ENCODE measurements at regions not wholly inside any gene's neighbourhood (a gene's known extent, or its start where the extent isn't known, plus 50 kb on each side); places are given as distances from the start of the nearest gene placed in this dataset.

- Mint-ChIP-seq H3K4me3 (ENCODE audit: unreplicated experiment) (no peak overlapping the region), H3K27me3 (ENCODE audit: unreplicated experiment) (no peaks in the 10 kb centered on the region), H3K9me3 (ENCODE audit: unreplicated experiment) (no peaks in the 10 kb centered on the region), H3K4me1 (ENCODE audit: low read depth, unreplicated experiment) (no peaks in the 10 kb centered on the region), H3K36me3 (ENCODE audit: unreplicated experiment) (no peaks in the 10 kb centered on the region), H3K27ac (ENCODE audit: unreplicated experiment) (no peak overlapping the region)
- no peak for DNase-seq
- no peak for TF ChIP-seq CTCF (IDR thresholded peaks at IDR 0.05; ENCODE audit: partially characterized antibody, unreplicated experiment)
Observed at GRCh38 chrX:128250621-128251020, 198.4 kb upstream of the ACTRT1 start.

DNA sequence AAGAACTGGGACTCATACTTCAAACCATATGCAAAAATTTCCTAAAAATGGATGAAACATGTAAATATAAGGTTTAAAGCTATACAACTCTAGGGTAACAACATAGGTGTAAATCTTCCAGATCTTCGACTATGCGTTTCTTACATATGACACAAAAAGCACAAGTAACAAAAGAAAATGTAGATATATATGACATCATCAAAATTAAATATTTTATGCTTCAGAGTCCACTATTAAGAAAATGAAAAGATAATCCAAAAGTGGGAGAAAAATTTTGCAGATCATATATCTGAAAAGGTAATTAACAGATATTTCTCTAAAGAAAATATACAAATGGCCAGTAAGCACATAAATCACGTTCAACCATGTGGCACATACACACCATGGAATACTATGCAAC, 164.2 kb upstream of the ACTRT1 start:
- no peak for DNase-seq
- no peak for TF ChIP-seq CTCF (IDR thresholded peaks at IDR 0.05; ENCODE audit: partially characterized antibody, unreplicated experiment)
- Mint-ChIP-seq H3K4me1 (ENCODE audit: low read depth, unreplicated experiment) (no peaks in the 10 kb centered on the region), H3K9me3 (ENCODE audit: unreplicated experiment) (no peaks in the 10 kb centered on the region), H3K27me3 (ENCODE audit: unreplicated experiment) (no peaks in the 10 kb centered on the region), H3K36me3 (ENCODE audit: unreplicated experiment) (no peaks in the 10 kb centered on the region), H3K27ac (ENCODE audit: unreplicated experiment) (no peak overlapping the region), H3K4me3 (ENCODE audit: unreplicated experiment) (no peak overlapping the region)

DNA sequence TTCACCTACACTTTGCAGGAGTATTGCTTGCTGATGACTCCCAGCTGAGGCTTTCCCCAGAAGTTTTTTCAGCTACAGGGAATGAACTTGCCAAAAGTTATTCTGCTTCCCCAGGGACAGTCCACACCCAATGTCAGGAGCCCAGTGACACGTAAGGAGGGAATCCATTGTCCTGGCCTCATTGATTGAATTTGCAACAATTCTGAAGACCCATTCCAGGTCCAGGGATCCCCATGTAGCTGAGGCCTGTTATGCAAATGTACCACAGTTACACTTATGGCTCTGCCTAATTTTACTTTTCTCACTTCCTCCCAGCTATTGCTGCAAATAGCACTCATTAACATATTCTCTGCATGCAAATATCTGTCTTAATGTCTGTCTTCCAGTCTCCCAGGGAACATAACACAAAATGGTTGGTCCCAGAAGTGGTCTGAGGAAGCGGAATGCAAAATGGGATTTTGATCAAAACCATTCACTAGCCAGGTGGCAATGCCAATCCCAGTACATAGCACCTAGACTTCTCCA, 113.7 kb upstream of the ACTRT1 start:
- Mint-ChIP-seq H3K4me1 (ENCODE audit: low read depth, unreplicated experiment) (no peaks in the 10 kb centered on the region), H3K27me3 (ENCODE audit: unreplicated experiment) (no peaks in the 10 kb centered on the region), H3K4me3 (ENCODE audit: unreplicated experiment) (no peak overlapping the region), H3K36me3 (ENCODE audit: unreplicated experiment) (no peaks in the 10 kb centered on the region), H3K9me3 (ENCODE audit: unreplicated experiment) (no peaks in the 10 kb centered on the region), H3K27ac (ENCODE audit: unreplicated experiment) (no peak overlapping the region)
- TF ChIP-seq CTCF (IDR thresholded peaks at IDR 0.05; ENCODE audit: partially characterized antibody, unreplicated experiment) = no peak
- DNase-seq = no peak

GRCh38 chrX:128156204-128156603, 104.0 kb upstream of the ACTRT1 start:
- Mint-ChIP-seq H3K36me3 (ENCODE audit: unreplicated experiment) (no peaks in the 10 kb centered on the region), H3K27me3 (ENCODE audit: unreplicated experiment) (no peaks in the 10 kb centered on the region), H3K4me1 (ENCODE audit: low read depth, unreplicated experiment) (no peaks in the 10 kb centered on the region), H3K4me3 (ENCODE audit: unreplicated experiment) (no peak overlapping the region), H3K27ac (ENCODE audit: unreplicated experiment) (no peak overlapping the region), H3K9me3 (ENCODE audit: unreplicated experiment) (peaks cover 9% of the 10 kb centered on the region)
- no peak for DNase-seq
- no peak for TF ChIP-seq CTCF (IDR thresholded peaks at IDR 0.05; ENCODE audit: partially characterized antibody, unreplicated experiment)

DNA sequence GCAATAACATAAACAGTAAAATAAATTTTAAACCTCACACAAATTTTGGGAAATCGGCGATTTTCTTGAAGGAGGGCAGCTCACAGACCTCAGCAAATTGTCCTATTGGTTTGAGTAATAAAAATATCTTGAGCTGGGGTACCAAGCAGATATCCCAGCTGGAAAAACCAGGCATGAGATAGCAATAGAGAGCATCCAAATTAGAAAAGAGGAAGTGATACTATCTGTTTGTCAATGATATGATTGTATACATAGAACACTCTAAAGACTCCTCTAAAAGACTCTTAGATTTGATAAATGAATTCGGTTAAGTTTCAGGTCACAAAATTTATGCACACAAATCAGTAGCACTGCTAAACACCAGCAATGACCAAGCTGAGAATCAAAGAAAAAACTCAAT, 90.5 kb upstream of the ACTRT1 start:
- H3K36me3 Mint-ChIP-seq (ENCODE audit: unreplicated experiment) = no peaks in the 10 kb centered on the region
- no peaks in the 10 kb centered on the region for H3K4me1 Mint-ChIP-seq (ENCODE audit: low read depth, unreplicated experiment)
- no peak for DNase-seq
- no peaks in the 10 kb centered on the region for H3K9me3 Mint-ChIP-seq (ENCODE audit: unreplicated experiment)
- no peak overlapping the region for H3K4me3 Mint-ChIP-seq (ENCODE audit: unreplicated experiment)
- no peaks in the 10 kb centered on the region for H3K27me3 Mint-ChIP-seq (ENCODE audit: unreplicated experiment)
- TF ChIP-seq CTCF (IDR thresholded peaks at IDR 0.05; ENCODE audit: partially characterized antibody, unreplicated experiment) = no peak
- H3K27ac Mint-ChIP-seq (ENCODE audit: unreplicated experiment) = no peak overlapping the region
